Keratinocyte (primary cell): ENCODE measurements at regions not wholly inside any gene's neighbourhood (a gene's known extent, or its start where the extent isn't known, plus 50 kb on each side); places are given as distances from the start of the nearest gene placed in this dataset.

Experiments used
- EZH2 ChIP-seq: IDR thresholded peaks from one replicate; pipeline ENCODE4 v1.6.1; 2012; ENCODE audit warnings: inconsistent platforms, mild to moderate bottlenecking, low read length, moderate library complexity
- TF ChIP-seq, protein P1 (sequence below), 3 experiments: IDR thresholded peaks in 1 of 3; conservative IDR thresholded peaks in 1 of 3; optimal IDR thresholded peaks in 1 of 3; 2 replicates in 2 of 3; 3 replicates in 1 of 3; pipeline versions ENCODE3 to v1.5.1; 2011; ENCODE audit warnings: low read length in 3 of 3, mild to moderate bottlenecking in 3 of 3, moderate library complexity in 2 of 3, control low read depth in 1 of 3, inconsistent platforms in 1 of 3; ENCODE audit not compliant: insufficient read depth in 2 of 3; ENCODE audit errors: extremely low read depth in 1 of 3

DNA sequence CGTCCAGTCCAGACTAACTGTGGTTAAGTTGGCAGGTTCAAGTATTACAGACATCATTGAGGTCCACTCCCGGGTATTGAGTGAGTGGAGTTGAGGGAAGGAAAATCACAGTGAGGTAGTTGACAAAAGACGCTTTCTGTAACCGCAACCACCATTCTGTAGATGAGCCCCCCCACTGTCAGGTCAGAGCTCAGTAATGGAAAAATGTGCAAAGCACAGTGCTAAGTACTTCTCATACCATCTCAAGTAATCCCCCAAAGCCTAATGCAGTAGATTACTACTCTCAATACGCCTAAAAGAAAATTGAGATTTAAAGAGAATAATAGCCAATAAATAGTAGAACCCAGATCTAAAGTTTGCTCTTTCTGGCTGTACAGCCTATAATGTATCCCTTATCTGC lies 522.8 kb downstream of the LMO4 start:
- TF ChIP-seq, protein P1, sequence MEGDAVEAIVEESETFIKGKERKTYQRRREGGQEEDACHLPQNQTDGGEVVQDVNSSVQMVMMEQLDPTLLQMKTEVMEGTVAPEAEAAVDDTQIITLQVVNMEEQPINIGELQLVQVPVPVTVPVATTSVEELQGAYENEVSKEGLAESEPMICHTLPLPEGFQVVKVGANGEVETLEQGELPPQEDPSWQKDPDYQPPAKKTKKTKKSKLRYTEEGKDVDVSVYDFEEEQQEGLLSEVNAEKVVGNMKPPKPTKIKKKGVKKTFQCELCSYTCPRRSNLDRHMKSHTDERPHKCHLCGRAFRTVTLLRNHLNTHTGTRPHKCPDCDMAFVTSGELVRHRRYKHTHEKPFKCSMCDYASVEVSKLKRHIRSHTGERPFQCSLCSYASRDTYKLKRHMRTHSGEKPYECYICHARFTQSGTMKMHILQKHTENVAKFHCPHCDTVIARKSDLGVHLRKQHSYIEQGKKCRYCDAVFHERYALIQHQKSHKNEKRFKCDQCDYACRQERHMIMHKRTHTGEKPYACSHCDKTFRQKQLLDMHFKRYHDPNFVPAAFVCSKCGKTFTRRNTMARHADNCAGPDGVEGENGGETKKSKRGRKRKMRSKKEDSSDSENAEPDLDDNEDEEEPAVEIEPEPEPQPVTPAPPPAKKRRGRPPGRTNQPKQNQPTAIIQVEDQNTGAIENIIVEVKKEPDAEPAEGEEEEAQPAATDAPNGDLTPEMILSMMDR (optimal IDR thresholded peaks at IDR 0.05 in 1 of 3, IDR thresholded peaks at IDR 0.05 in 1 of 3, conservative IDR thresholded peaks at IDR 0.05 in 1 of 3; ENCODE audit: extremely low read depth in 1 of 3, insufficient read depth in 2 of 3, low read length in 3 of 3), result no peak
- no peak for TF ChIP-seq EZH2
